ENCODE measurements at regions not wholly inside any gene's neighbourhood (a gene's known extent, or its start where the extent isn't known, plus 50 kb on each side); places are given as distances from the start of the nearest gene placed in this dataset.

DNA sequence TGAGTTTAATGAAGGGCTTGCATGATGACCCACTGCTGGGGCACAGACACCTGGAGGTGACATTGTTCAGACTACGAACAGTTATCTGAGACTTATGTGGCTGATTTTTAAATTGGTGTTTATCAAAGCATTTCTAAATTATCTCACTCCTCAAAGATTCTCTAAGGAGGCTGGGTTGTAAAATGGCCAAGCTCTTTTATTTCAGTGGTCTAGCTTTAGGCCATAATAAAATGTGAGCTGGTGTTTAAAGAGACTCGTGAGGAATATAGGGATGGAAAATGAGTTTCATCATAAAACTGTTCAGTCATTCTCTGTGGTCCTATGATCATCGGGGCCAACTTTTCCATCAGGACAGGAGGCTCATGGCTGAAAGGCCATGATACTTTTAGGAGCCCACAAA, 93.4 kb downstream of the SPP2 start:
- TF ChIP-seq, protein P1, sequence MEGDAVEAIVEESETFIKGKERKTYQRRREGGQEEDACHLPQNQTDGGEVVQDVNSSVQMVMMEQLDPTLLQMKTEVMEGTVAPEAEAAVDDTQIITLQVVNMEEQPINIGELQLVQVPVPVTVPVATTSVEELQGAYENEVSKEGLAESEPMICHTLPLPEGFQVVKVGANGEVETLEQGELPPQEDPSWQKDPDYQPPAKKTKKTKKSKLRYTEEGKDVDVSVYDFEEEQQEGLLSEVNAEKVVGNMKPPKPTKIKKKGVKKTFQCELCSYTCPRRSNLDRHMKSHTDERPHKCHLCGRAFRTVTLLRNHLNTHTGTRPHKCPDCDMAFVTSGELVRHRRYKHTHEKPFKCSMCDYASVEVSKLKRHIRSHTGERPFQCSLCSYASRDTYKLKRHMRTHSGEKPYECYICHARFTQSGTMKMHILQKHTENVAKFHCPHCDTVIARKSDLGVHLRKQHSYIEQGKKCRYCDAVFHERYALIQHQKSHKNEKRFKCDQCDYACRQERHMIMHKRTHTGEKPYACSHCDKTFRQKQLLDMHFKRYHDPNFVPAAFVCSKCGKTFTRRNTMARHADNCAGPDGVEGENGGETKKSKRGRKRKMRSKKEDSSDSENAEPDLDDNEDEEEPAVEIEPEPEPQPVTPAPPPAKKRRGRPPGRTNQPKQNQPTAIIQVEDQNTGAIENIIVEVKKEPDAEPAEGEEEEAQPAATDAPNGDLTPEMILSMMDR (IDR thresholded peaks at IDR 0.05; ENCODE audit: low read length): no peak
- TF ChIP-seq EZH2 (IDR thresholded peaks at IDR 0.05; ENCODE audit: borderline replicate concordance, low read length): no peak
